IMR-90 (cell line): ENCODE measurements at regions not wholly inside any gene's neighbourhood (a gene's known extent, or its start where the extent isn't known, plus 50 kb on each side); places are given as distances from the start of the nearest gene placed in this dataset.

Experiments used
- ATAC-seq: fragments of 200-7000 bp; cut with Tn5 transposase; 2 replicates; pipeline ENCODE4 v1.9.1; 2020; ENCODE audit warnings: low read depth, mild to moderate bottlenecking, moderate library complexity
- BruUV-seq: library from RNA; stranded (reverse); fragments of 400-500 nt; replicated peaks from 2 replicates; lab custom pipeline; 2021; lab: Mats Ljungman, UMichigan
- CTCF ChIA-PET: fragments of 300-600 bp; formaldehyde crosslinking; extraction: SDS; loops from one replicate; lab custom pipeline; 2021; ENCODE audit warnings: antibody characterized with exemption; lab: Yijun Ruan, JAX
- POLR2A ChIA-PET: fragments of 300-600 bp; sonication (Branson Sonifier 250); formaldehyde crosslinking; loops from one replicate; lab custom pipeline; 2022; ENCODE audit warnings: antibody characterized with exemption; ENCODE audit not compliant: unreplicated experiment; lab: Charles Lee
- DNase-seq: peaks from one replicate; pipeline ENCODE4 v3.0.0; 2013
- H2AFZ ChIP-seq: replicated peaks from 2 replicates; pipeline ENCODE3; 2013; ENCODE audit warnings: low read length, mild to moderate bottlenecking; ENCODE audit not compliant: poor library complexity
- H2AK5ac ChIP-seq: 2 replicates; pipeline ENCODE4 v1.6.1; 2013; ENCODE audit warnings: low read depth, low read length, inconsistent platforms
- H2AK9ac ChIP-seq: replicated peaks from 2 replicates; pipeline ENCODE3; 2013; ENCODE audit warnings: mild to moderate bottlenecking, low read depth, low read length, moderate library complexity; ENCODE audit not compliant: poor library complexity
- H2BK120ac ChIP-seq: 2 replicates; pipeline ENCODE4 v1.6.1; 2013; ENCODE audit warnings: low read depth, low read length, inconsistent platforms
- H2BK15ac ChIP-seq: 3 replicates; pipeline ENCODE4 v1.6.1; 2013; ENCODE audit warnings: low read depth, low read length, inconsistent platforms
- H2BK20ac ChIP-seq: 2 replicates; pipeline ENCODE4 v1.6.1; 2013; ENCODE audit warnings: low read depth, mild to moderate bottlenecking, inconsistent platforms, low read length, moderate library complexity
- H2BK5ac ChIP-seq: 2 replicates; pipeline ENCODE4 v1.6.1; 2013; ENCODE audit warnings: mild to moderate bottlenecking, low read depth, low read length, inconsistent platforms; ENCODE audit not compliant: poor library complexity, severe bottlenecking
- H3K14ac ChIP-seq: replicated peaks from 2 replicates; pipeline ENCODE4 v1.6.1; 2013; ENCODE audit warnings: low read depth, low read length, inconsistent platforms
- H3K18ac ChIP-seq: 2 replicates; pipeline ENCODE4 v1.6.1; 2013; ENCODE audit warnings: low read depth, low read length, control low read depth
- H3K23ac ChIP-seq: 2 replicates; pipeline ENCODE4 v1.6.1; 2013; ENCODE audit warnings: low read depth, low read length, inconsistent platforms
- H3K27ac ChIP-seq: 2 replicates; pipeline ENCODE4 v1.5.1; 2013; ENCODE audit warnings: mild to moderate bottlenecking, control low read depth, low read length; ENCODE audit not compliant: insufficient read depth
- H3K27me3 ChIP-seq: 2 replicates; pipeline ENCODE4 v1.6.1; 2013; ENCODE audit warnings: low read length; ENCODE audit not compliant: control insufficient read depth, insufficient read depth
- H3K36me3 ChIP-seq: 2 replicates; pipeline ENCODE4 v1.6.1; 2013; ENCODE audit warnings: low read length, mixed read lengths; ENCODE audit not compliant: control insufficient read depth, insufficient read depth
- H3K4ac ChIP-seq: 2 replicates; pipeline ENCODE4 v1.6.1; 2013; ENCODE audit warnings: low read depth, low read length, inconsistent platforms
- H3K4me1 ChIP-seq: 2 replicates; pipeline ENCODE4 v1.6.1; 2013; ENCODE audit warnings: low read length, mixed read lengths; ENCODE audit not compliant: control insufficient read depth, insufficient read depth
- H3K4me2 ChIP-seq: 2 replicates; pipeline ENCODE4 v1.6.1; 2013; ENCODE audit warnings: low read depth, mild to moderate bottlenecking, control low read depth, low read length, moderate library complexity
- H3K4me3 ChIP-seq: 2 replicates; pipeline ENCODE4 v1.5.1; 2013; ENCODE audit warnings: low read depth, mild to moderate bottlenecking, control low read depth, low read length, moderate library complexity; ENCODE audit not compliant: insufficient read depth
- H3K56ac ChIP-seq: 2 replicates; pipeline ENCODE4 v1.6.1; 2013; ENCODE audit warnings: low read length, inconsistent platforms; ENCODE audit not compliant: insufficient read depth; ENCODE audit errors: extremely low read depth
- H3K79me1 ChIP-seq, 2 experiments: 2 replicates each; pipeline ENCODE4 v1.6.1; 2013; ENCODE audit warnings: low read length in 2 of 2, inconsistent platforms in 1 of 2, low read depth in 1 of 2
- H3K9ac ChIP-seq: 2 replicates; pipeline ENCODE4 v1.6.1; 2013; ENCODE audit warnings: low read depth, low read length, control low read depth
- H3K9me1 ChIP-seq: 2 replicates; pipeline ENCODE4 v1.6.1; 2013; ENCODE audit warnings: low read length, inconsistent platforms; ENCODE audit not compliant: insufficient read depth
- H3K9me3 ChIP-seq: 2 replicates; pipeline ENCODE4 v1.6.1; 2013; ENCODE audit warnings: low read length; ENCODE audit not compliant: control insufficient read depth, insufficient read depth
- H4K20me1 ChIP-seq: 2 replicates; pipeline ENCODE4 v1.6.1; 2013; ENCODE audit warnings: low read length, inconsistent platforms; ENCODE audit not compliant: insufficient read depth
- H4K5ac ChIP-seq: 2 replicates; pipeline ENCODE4 v1.6.1; 2013; ENCODE audit warnings: mild to moderate bottlenecking, low read depth, low read length, control low read depth
- H4K8ac ChIP-seq, 2 experiments: 2 replicates each; pipeline ENCODE4 v1.6.1; 2013; ENCODE audit warnings: low read depth in 2 of 2, low read length in 2 of 2, control low read depth in 1 of 2, inconsistent platforms in 1 of 2
- H4K91ac ChIP-seq: 2 replicates; pipeline ENCODE4 v1.6.1; 2013; ENCODE audit warnings: low read depth, low read length, inconsistent platforms; ENCODE audit not compliant: insufficient read depth
- BHLHE40 ChIP-seq: fragments of 150-350 bp; IDR thresholded peaks from 2 replicates; pipeline ENCODE4 v1.6.1; 2016; ENCODE audit warnings: mild to moderate bottlenecking, low read depth, low read length
- CEBPB ChIP-seq: IDR thresholded peaks from 2 replicates; pipeline ENCODE4 v1.6.1; 2012; ENCODE audit warnings: low read depth, low read length, improper control_type of control experiment
- CTCF ChIP-seq: conservative IDR thresholded peaks from 2 replicates; pipeline ENCODE4 v1.5.1; 2012; ENCODE audit warnings: mild to moderate bottlenecking, low read depth, low read length, improper control_type of control experiment
- ELK1 ChIP-seq: fragments of 150-350 bp; IDR thresholded peaks from 2 replicates; pipeline ENCODE4 v1.6.1; 2016; ENCODE audit warnings: low read depth, mild to moderate bottlenecking, low read length, moderate library complexity, borderline replicate concordance
- FOS ChIP-seq: fragments of 150-350 bp; IDR thresholded peaks from 2 replicates; pipeline ENCODE4 v1.6.1; 2016; ENCODE audit warnings: low read depth, low read length
- NFE2L2 ChIP-seq: fragments of 150-350 bp; IDR thresholded peaks from 2 replicates; pipeline ENCODE4 v1.6.1; 2016; ENCODE audit warnings: low read depth, mild to moderate bottlenecking, low read length
- RAD21 ChIP-seq: IDR thresholded peaks from 2 replicates; pipeline ENCODE4 v1.6.1; 2012; ENCODE audit warnings: low read length, improper control_type of control experiment
- RCOR1 ChIP-seq: IDR thresholded peaks from 2 replicates; pipeline ENCODE4 v1.6.1; 2012; ENCODE audit warnings: mild to moderate bottlenecking, low read length, improper control_type of control experiment; ENCODE audit not compliant: insufficient replicate concordance
- RFX5 ChIP-seq: IDR thresholded peaks from 2 replicates; pipeline ENCODE4 v1.8.0; 2012; ENCODE audit warnings: low read depth, mild to moderate bottlenecking, low read length, moderate library complexity
- SMC3 ChIP-seq: fragments of 150-350 bp; IDR thresholded peaks from 2 replicates; pipeline ENCODE4 v1.6.1; 2016; ENCODE audit warnings: low read depth, mild to moderate bottlenecking, antibody characterized with exemption, low read length, moderate library complexity
- WGBS, 2 experiments: methylation state at CpG; one replicate each; pipeline versions ENCODE4 v1.1.5 to v1.1.7; 2013; ENCODE audit warnings: missing lambda C conversion rate in 2 of 2; ENCODE audit not compliant: insufficient read length in 1 of 2; ENCODE audit errors: extremely low coverage in 2 of 2; 5-methylcytosine and 5-hydroxymethylcytosine counted together
- dilution Hi-C: fragments of 300-500 bp; cut with HindIII; formaldehyde crosslinking; loops from one replicate; pipeline ENCODE4 v1.14.3; 2018; ENCODE audit warnings: low sequenced_read_pairs; ENCODE audit not compliant: unreplicated experiment
- in situ Hi-C: fragments of 300-500 bp; cut with MboI; formaldehyde crosslinking; loops from 3 replicates; pipeline ENCODE4 v1.14.3; 2019; ENCODE audit warnings: low sequenced_read_pairs, inconsistent platforms, mixed read lengths
- intact Hi-C: fragments of 100-400 bp; cut with micrococcal nuclease; formaldehyde crosslinking; loops from 2 replicates; pipeline ENCODE4 v1.10.0; 2022
- TF ChIP-seq, protein P1 (sequence below): fragments of 150-350 bp; IDR thresholded peaks from 2 replicates; pipeline ENCODE4 v1.6.1; 2017; ENCODE audit warnings: mild to moderate bottlenecking, antibody characterized with exemption, low read length, low read depth

DNA sequence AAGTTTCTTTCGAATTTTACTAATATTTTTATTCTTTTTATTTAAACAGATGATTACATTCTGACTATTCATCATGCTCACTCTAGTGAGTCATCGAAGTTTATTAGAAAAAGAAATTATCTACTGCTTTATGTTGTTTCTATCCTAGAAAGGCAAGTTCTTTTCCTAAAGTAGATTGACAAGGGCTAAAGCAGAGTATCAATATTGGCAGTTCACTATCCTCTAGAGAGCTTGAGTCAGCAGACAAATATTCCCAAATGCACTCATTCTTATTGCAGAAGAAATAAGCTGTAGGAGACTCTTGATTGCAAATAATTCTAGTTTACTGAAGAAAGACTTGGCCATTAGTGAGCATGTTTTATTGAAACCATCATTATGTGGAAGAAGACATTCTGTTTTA lies 911.8 kb downstream of the CENPC start:
- Histone ChIP-seq H3K9me1 (no peaks in the 10 kb centered on the region), H2AK9ac (no peak overlapping the region), H3K14ac (no peak overlapping the region), H4K5ac (no peak overlapping the region), H2BK5ac (no peak overlapping the region), H2AFZ (no peak overlapping the region), H3K36me3 (no peaks in the 10 kb centered on the region), H4K91ac (no peak overlapping the region), H4K20me1 (no peaks in the 10 kb centered on the region), H3K56ac (no peak overlapping the region), H4K8ac (no peak overlapping the region), H3K27me3 (no peaks in the 10 kb centered on the region), H2BK15ac (no peak overlapping the region), H2AK5ac (no peak overlapping the region), H3K9ac (no peak overlapping the region), H3K79me1 (no peaks in the 10 kb centered on the region), H3K18ac (no peak overlapping the region), H3K4me2 (no peak overlapping the region), H2BK120ac (no peak overlapping the region), H3K9me3 (peaks cover 3% of the 10 kb centered on the region; the same call in 1 of the 2 replicates), H3K4me3 (no peak overlapping the region), H3K4me1 (no peaks in the 10 kb centered on the region), H3K27ac (no peak overlapping the region), H3K4ac (no peak overlapping the region), H3K23ac (no peak overlapping the region), H2BK20ac (no peak overlapping the region)
- ATAC-seq: no peak
- no TSS peak for BruUV-seq
- in situ Hi-C loops (no loop called here), intact Hi-C loops (no loop called here), dilution Hi-C loops (no loop called here)
- TF ChIP-seq FOS (no peak), BHLHE40 (no peak), ELK1 (no peak), RFX5 (no peak), SMC3 (no peak), RAD21 (no peak), CEBPB (no peak), NFE2L2 (no peak), RCOR1 (no peak), CTCF (no peak)
- TF ChIP-seq, protein P1, sequence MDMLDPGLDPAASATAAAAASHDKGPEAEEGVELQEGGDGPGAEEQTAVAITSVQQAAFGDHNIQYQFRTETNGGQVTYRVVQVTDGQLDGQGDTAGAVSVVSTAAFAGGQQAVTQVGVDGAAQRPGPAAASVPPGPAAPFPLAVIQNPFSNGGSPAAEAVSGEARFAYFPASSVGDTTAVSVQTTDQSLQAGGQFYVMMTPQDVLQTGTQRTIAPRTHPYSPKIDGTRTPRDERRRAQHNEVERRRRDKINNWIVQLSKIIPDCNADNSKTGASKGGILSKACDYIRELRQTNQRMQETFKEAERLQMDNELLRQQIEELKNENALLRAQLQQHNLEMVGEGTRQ: no peak
- DNase-seq: no peak
- POLR2A ChIA-PET: no interaction called here
- CTCF ChIA-PET: no interaction called here
- WGBS, 2 experiments: no CpG with 5 or more reads among the region's 2 CpGs
